ENCODE measurements at regions not wholly inside any gene's neighbourhood (a gene's known extent, or its start where the extent isn't known, plus 50 kb on each side); places are given as distances from the start of the nearest gene placed in this dataset.
A peak's percentile ranks its signal among the peaks of the same experiment; 100 is the strongest.

GRCh38 chr9:8262625-8263622, 463.3 kb upstream of the DMAC1 start:
- DNase-seq = no peak

GRCh38 chr9:8261737-8262136, 462.2 kb upstream of the DMAC1 start:
- peak in 2 of 4 experiments; percentile 5 to 11 for DNase-seq

- no peak for DNase-seq
These were observed 459.4 kb upstream of the DMAC1 start for GRCh38 chr9:8259028-8259427.

GRCh38 chr9:8256880-8257279, 457.3 kb upstream of the DMAC1 start:
- no peak for DNase-seq

GRCh38 chr9:8255850-8256249, 456.3 kb upstream of the DMAC1 start:
- DNase-seq = no peak

- DNase-seq = no peak
These were observed 455.0 kb upstream of the DMAC1 start for GRCh38 chr9:8254541-8254940.

- no peak for DNase-seq
These were observed 452.9 kb upstream of the DMAC1 start for GRCh38 chr9:8252445-8252844.

GRCh38 chr9:8251566-8251965, 452.0 kb upstream of the DMAC1 start:
- DNase-seq = no peak

- DNase-seq = no peak
These were observed 445.0 kb upstream of the DMAC1 start for GRCh38 chr9:8244505-8245092.

- DNase-seq = no peak
These were observed 441.6 kb upstream of the DMAC1 start for GRCh38 chr9:8241201-8241600.

GRCh38 chr9:8237096-8237495, 437.5 kb upstream of the DMAC1 start:
- no peak for DNase-seq

GRCh38 chr9:8235489-8235888, 435.9 kb upstream of the DMAC1 start:
- DNase-seq = no peak

- DNase-seq = no peak
These were observed 434.7 kb upstream of the DMAC1 start for GRCh38 chr9:8234316-8234715.

GRCh38 chr9:8232726-8233125, 433.1 kb upstream of the DMAC1 start:
- no peak for DNase-seq

- DNase-seq = no peak
These were observed 429.6 kb upstream of the DMAC1 start for GRCh38 chr9:8229226-8229625.

- DNase-seq = no peak
These were observed 424.8 kb upstream of the DMAC1 start for GRCh38 chr9:8224381-8224801.

GRCh38 chr9:8223861-8224260, 424.3 kb upstream of the DMAC1 start:
- no peak for DNase-seq

GRCh38 chr9:8221462-8221861, 421.9 kb upstream of the DMAC1 start:
- no peak for DNase-seq

GRCh38 chr9:8208465-8208864, 408.9 kb upstream of the DMAC1 start:
- DNase-seq = no peak

- no peak for DNase-seq
These were observed 408.0 kb upstream of the DMAC1 start for GRCh38 chr9:8207596-8207995.

GRCh38 chr9:8206720-8207119, 407.1 kb upstream of the DMAC1 start:
- peak in 1 of 4 experiments; percentile 3 for DNase-seq

GRCh38 chr9:8205576-8205975, 406.0 kb upstream of the DMAC1 start:
- DNase-seq = no peak

- DNase-seq = no peak
These were observed 390.3 kb upstream of the DMAC1 start for GRCh38 chr9:8189881-8190280.

Data from suppressor macrophage (primary cell).